IgD-negative memory B cell (primary cell): ENCODE measurements at regions not wholly inside any gene's neighbourhood (a gene's known extent, or its start where the extent isn't known, plus 50 kb on each side); places are given as distances from the start of the nearest gene placed in this dataset.
"Not testable (repeated sequence)": the region's sequence is repeated elsewhere in the genome, so short reads cannot be mapped to it uniquely, and the experiment has no call there.

ENCODE experiments used
- H3K27ac Mint-ChIP-seq, 3 donors: one replicate each; pipeline ENCODE4 v1.8.0; 2020 to 2022; ENCODE audit warnings: mild to moderate bottlenecking in 3 of 3, mixed read lengths in 3 of 3, moderate library complexity in 1 of 3
- H3K27me3 Mint-ChIP-seq: one replicate; pipeline ENCODE4 v1.8.0; 2021; ENCODE audit warnings: mixed read lengths
- H3K36me3 Mint-ChIP-seq: one replicate; pipeline ENCODE4 v1.8.0; 2020; ENCODE audit warnings: mild to moderate bottlenecking, mixed read lengths
- H3K4me1 Mint-ChIP-seq, 3 donors: one replicate each; pipeline ENCODE4 v1.8.0; 2020 to 2022; ENCODE audit warnings: mixed read lengths in 3 of 3, mild to moderate bottlenecking in 1 of 3
- H3K4me3 Mint-ChIP-seq, 4 donors: one replicate each; pipeline ENCODE4 v1.8.0; 2020 to 2022; ENCODE audit warnings: mild to moderate bottlenecking in 4 of 4, mixed read lengths in 4 of 4, moderate library complexity in 3 of 4
- H3K9me3 Mint-ChIP-seq, 3 donors: one replicate each; pipeline ENCODE4 v1.8.0; 2020 to 2021; ENCODE audit warnings: mixed read lengths in 3 of 3, mild to moderate bottlenecking in 1 of 3

GRCh38 chr1:213697192-213697802, 290.5 kb upstream of the PROX1 start:
- no peak overlapping the region for H3K27ac Mint-ChIP-seq
- H3K4me3 Mint-ChIP-seq = no peak overlapping the region
- H3K4me1 Mint-ChIP-seq = no peaks in the 10 kb centered on the region
- peaks cover 0 to 2% (median 0%) of the 10 kb centered on the region in 3 donors for H3K9me3 Mint-ChIP-seq
- H3K27me3 Mint-ChIP-seq = no peaks in the 10 kb centered on the region
- peaks cover 4% of the 10 kb centered on the region for H3K36me3 Mint-ChIP-seq

- Mint-ChIP-seq H3K27me3 (no peaks in the 10 kb centered on the region), H3K9me3 (peaks cover 0 to 5% (median 2%) of the 10 kb centered on the region in 3 donors), H3K36me3 (peaks cover under 1% of the 10 kb centered on the region), H3K4me3 (no peak overlapping the region), H3K27ac (no peak overlapping the region), H3K4me1 (no peaks in the 10 kb centered on the region)
Measured at GRCh38 chr1:213698092-213698702, 289.6 kb upstream of the PROX1 start.

GRCh38 chr1:213702703-213703102, 285.1 kb upstream of the PROX1 start:
- Mint-ChIP-seq H3K9me3 (peaks cover 0 to 5% (median 5%) of the 10 kb centered on the region in 3 donors), H3K36me3 (no peaks in the 10 kb centered on the region), H3K27ac (no peak overlapping the region), H3K4me1 (no peaks in the 10 kb centered on the region), H3K4me3 (no peak overlapping the region), H3K27me3 (peaks cover 1% of the 10 kb centered on the region)

GRCh38 chr1:213704941-213705340, 282.8 kb upstream of the PROX1 start:
- no peaks in the 10 kb centered on the region for H3K4me1 Mint-ChIP-seq
- H3K4me3 Mint-ChIP-seq = no peak overlapping the region
- no peaks in the 10 kb centered on the region for H3K36me3 Mint-ChIP-seq
- peaks cover 3 to 11% (median 5%) of the 10 kb centered on the region in 3 donors for H3K9me3 Mint-ChIP-seq
- H3K27ac Mint-ChIP-seq = no peak overlapping the region
- peaks cover 1% of the 10 kb centered on the region for H3K27me3 Mint-ChIP-seq

GRCh38 chr1:213711833-213712490, 275.8 kb upstream of the PROX1 start:
- not testable (repeated sequence) for H3K4me1 Mint-ChIP-seq, H3K36me3 Mint-ChIP-seq, H3K27me3 Mint-ChIP-seq, H3K4me3 Mint-ChIP-seq, H3K27ac Mint-ChIP-seq
- H3K9me3 Mint-ChIP-seq = peaks cover 0 to 11% (median 3%) of the 10 kb centered on the region in 3 donors

- H3K36me3 Mint-ChIP-seq = no peaks in the 10 kb centered on the region
- no peaks in the 10 kb centered on the region for H3K4me1 Mint-ChIP-seq
- H3K4me3 Mint-ChIP-seq = no peak overlapping the region
- no peaks in the 10 kb centered on the region for H3K27me3 Mint-ChIP-seq
- no peak overlapping the region for H3K27ac Mint-ChIP-seq
- H3K9me3 Mint-ChIP-seq = peaks cover 0 to 4% (median 4%) of the 10 kb centered on the region in 3 donors
Measured at GRCh38 chr1:213714645-213715044, 273.1 kb upstream of the PROX1 start.

GRCh38 chr1:213715182-213715581, 272.6 kb upstream of the PROX1 start:
- Mint-ChIP-seq H3K4me1 (no peaks in the 10 kb centered on the region), H3K27ac (no peak overlapping the region), H3K36me3 (no peaks in the 10 kb centered on the region), H3K27me3 (no peaks in the 10 kb centered on the region), H3K4me3 (no peak overlapping the region), H3K9me3 (peaks cover under 1 to 4% (median 3%) of the 10 kb centered on the region in 3 donors)

- peaks cover 7 to 12% (median 11%) of the 10 kb centered on the region in 3 donors for H3K9me3 Mint-ChIP-seq
- no peaks in the 10 kb centered on the region for H3K27me3 Mint-ChIP-seq
- H3K4me1 Mint-ChIP-seq = no peaks in the 10 kb centered on the region
- H3K36me3 Mint-ChIP-seq = no peaks in the 10 kb centered on the region
- no peak overlapping the region for H3K27ac Mint-ChIP-seq
- H3K4me3 Mint-ChIP-seq = no peak overlapping the region
Measured at GRCh38 chr1:213719462-213719861, 268.3 kb upstream of the PROX1 start.

- Mint-ChIP-seq H3K27ac (no peak overlapping the region), H3K36me3 (no peaks in the 10 kb centered on the region), H3K9me3 (peaks cover 7 to 12% (median 11%) of the 10 kb centered on the region in 3 donors), H3K4me3 (no peak overlapping the region), H3K4me1 (no peaks in the 10 kb centered on the region), H3K27me3 (no peaks in the 10 kb centered on the region)
Measured at GRCh38 chr1:213720032-213720431, 267.7 kb upstream of the PROX1 start.

- H3K9me3 Mint-ChIP-seq = peaks cover 7 to 12% (median 8%) of the 10 kb centered on the region in 3 donors
- no peak overlapping the region for H3K27ac Mint-ChIP-seq
- no peak overlapping the region for H3K4me3 Mint-ChIP-seq
- no peaks in the 10 kb centered on the region for H3K27me3 Mint-ChIP-seq
- H3K36me3 Mint-ChIP-seq = no peaks in the 10 kb centered on the region
- no peaks in the 10 kb centered on the region for H3K4me1 Mint-ChIP-seq
Measured at GRCh38 chr1:213723187-213723586, 264.6 kb upstream of the PROX1 start.

GRCh38 chr1:213724640-213725536, 262.9 kb upstream of the PROX1 start:
- Mint-ChIP-seq H3K27ac (no peak overlapping the region), H3K4me1 (no peaks in the 10 kb centered on the region), H3K36me3 (no peaks in the 10 kb centered on the region), H3K9me3 (peaks cover 7 to 12% (median 8%) of the 10 kb centered on the region in 3 donors), H3K4me3 (no peak overlapping the region), H3K27me3 (no peaks in the 10 kb centered on the region)

GRCh38 chr1:213727853-213728592, 259.8 kb upstream of the PROX1 start:
- no peak overlapping the region for H3K27ac Mint-ChIP-seq

GRCh38 chr1:213728593-213729536, 258.9 kb upstream of the PROX1 start:
- no peaks in the 10 kb centered on the region for H3K27me3 Mint-ChIP-seq
- no peaks in the 10 kb centered on the region for H3K36me3 Mint-ChIP-seq
- peaks cover 2 to 13% (median 5%) of the 10 kb centered on the region in 3 donors for H3K9me3 Mint-ChIP-seq
- H3K27ac Mint-ChIP-seq = no peak overlapping the region
- no peak overlapping the region for H3K4me3 Mint-ChIP-seq
- no peaks in the 10 kb centered on the region for H3K4me1 Mint-ChIP-seq

More at GRCh38 chr1:213727853-213728592, 259.8 kb upstream of the PROX1 start:
- Mint-ChIP-seq H3K4me1 (no peaks in the 10 kb centered on the region), H3K36me3 (no peaks in the 10 kb centered on the region), H3K27me3 (no peaks in the 10 kb centered on the region), H3K9me3 (peaks cover 2 to 13% (median 5%) of the 10 kb centered on the region in 3 donors), H3K4me3 (no peak overlapping the region)
